ENCODE measurements at regions not wholly inside any gene's neighbourhood (a gene's known extent, or its start where the extent isn't known, plus 50 kb on each side); places are given as distances from the start of the nearest gene placed in this dataset.

DNA sequence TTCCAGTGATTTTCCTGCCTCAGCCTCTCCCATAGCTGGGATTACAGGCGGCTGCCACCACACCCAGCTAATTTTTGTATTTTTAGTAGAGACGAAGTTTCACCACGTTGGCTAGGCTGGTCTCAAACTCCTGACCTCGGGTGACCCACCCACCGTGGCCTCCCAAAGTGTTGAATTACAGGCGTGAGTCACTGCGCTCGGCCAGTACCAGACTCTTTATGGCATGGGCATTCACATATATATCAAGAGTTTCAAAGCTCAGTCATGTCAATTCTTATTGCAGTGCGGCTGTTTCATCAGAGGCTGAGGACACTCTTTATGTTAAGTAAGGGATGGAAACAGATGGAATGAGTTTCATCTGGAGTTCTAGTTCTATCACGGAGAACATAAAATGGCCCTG lies 315.2 kb upstream of the CDH6 start:
- Histone ChIP-seq H3K4me1 (ENCODE audit: insufficient read depth, low read length) (no peaks in the 10 kb centered on the region), H3K4me3 (ENCODE audit: low read length) (no peak overlapping the region), H3K27ac (ENCODE audit: low read depth in 1 of 2, low read length in 2 of 2) (no peak overlapping the region), H3K27me3 (ENCODE audit: control insufficient read depth in 1 of 2, insufficient read depth in 2 of 2, low read length in 2 of 2) (no peaks in the 10 kb centered on the region), H3K36me3 (ENCODE audit: insufficient read depth, low read length) (no peaks in the 10 kb centered on the region), H3K9me3 (ENCODE audit: control insufficient read depth in 1 of 2, insufficient read depth in 1 of 2, low read length in 2 of 2) (no peaks in the 10 kb centered on the region)
- intact Hi-C loops (cut with DNase I, micrococcal nuclease), result no loop called here
- no peaks in the 10 kb centered on the region for H3K27me3 Mint-ChIP-seq
- no peak overlapping the region for H3K4me3 Mint-ChIP-seq
- CTCF ChIA-PET, result no interaction called here
- H3K4me1 Mint-ChIP-seq (ENCODE audit: low read depth), result no peaks in the 10 kb centered on the region
- no peak for DNase-seq
- H3K36me3 Mint-ChIP-seq (ENCODE audit: low read depth), result no peaks in the 10 kb centered on the region
- H3K9me3 Mint-ChIP-seq, result peaks cover 6% of the 10 kb centered on the region
- no peak for ATAC-seq (ENCODE audit: poor library complexity)
- TF ChIP-seq, protein P1, sequence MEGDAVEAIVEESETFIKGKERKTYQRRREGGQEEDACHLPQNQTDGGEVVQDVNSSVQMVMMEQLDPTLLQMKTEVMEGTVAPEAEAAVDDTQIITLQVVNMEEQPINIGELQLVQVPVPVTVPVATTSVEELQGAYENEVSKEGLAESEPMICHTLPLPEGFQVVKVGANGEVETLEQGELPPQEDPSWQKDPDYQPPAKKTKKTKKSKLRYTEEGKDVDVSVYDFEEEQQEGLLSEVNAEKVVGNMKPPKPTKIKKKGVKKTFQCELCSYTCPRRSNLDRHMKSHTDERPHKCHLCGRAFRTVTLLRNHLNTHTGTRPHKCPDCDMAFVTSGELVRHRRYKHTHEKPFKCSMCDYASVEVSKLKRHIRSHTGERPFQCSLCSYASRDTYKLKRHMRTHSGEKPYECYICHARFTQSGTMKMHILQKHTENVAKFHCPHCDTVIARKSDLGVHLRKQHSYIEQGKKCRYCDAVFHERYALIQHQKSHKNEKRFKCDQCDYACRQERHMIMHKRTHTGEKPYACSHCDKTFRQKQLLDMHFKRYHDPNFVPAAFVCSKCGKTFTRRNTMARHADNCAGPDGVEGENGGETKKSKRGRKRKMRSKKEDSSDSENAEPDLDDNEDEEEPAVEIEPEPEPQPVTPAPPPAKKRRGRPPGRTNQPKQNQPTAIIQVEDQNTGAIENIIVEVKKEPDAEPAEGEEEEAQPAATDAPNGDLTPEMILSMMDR (IDR thresholded peaks at IDR 0.05), result no peak
- POLR2A ChIA-PET, result no interaction called here
- no peak overlapping the region for H3K27ac Mint-ChIP-seq

DNA sequence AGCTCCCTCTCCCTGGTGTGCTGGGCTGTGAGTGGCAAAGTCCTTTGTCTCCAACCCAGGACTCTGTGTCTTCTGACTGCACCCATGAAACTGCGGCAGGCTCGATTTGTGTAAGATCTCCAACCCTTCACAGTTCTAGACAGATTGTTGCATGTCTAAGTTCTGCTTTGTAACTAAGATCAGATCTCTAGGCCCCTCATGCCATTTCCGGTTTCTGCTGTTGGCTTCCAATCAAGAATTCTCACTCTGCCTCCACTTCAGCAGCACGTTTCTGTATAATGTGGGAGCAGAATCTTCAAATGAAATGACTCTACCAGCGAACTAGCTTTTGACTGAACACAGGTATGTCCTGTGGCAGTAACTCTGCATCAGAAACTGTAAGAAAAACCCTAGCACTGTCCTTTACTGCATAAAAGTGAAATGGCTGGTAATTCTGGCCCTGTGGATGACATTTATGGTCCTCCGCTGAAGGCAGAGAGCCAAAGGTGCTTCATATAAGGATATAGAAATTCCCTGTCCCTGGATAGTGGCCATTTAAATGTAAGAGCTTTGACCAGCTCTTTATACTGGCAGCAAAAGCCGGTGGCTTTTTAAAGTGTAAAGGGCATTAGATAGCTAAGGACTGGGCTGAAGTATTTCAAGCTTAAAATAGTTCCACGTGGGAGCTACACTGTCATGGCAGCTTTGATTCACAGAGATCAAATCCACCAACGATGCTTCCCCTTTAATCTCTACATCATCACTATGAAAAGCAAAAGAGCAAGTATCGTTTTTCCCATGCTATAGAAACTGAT lies 319.0 kb upstream of the CDH6 start:
- Mint-ChIP-seq H3K27ac (no peak overlapping the region), H3K4me3 (no peak overlapping the region), H3K4me1 (ENCODE audit: low read depth) (no peaks in the 10 kb centered on the region), H3K27me3 (no peaks in the 10 kb centered on the region), H3K9me3 (peaks cover 10% of the 10 kb centered on the region), H3K36me3 (ENCODE audit: low read depth) (no peaks in the 10 kb centered on the region)
- no peaks in the 10 kb centered on the region for H3K4me1 ChIP-seq (ENCODE audit: insufficient read depth, low read length)
- intact Hi-C loops (cut with DNase I, micrococcal nuclease), result no loop called here
- no peak overlapping the region for H3K4me3 ChIP-seq (ENCODE audit: low read length)
- TF ChIP-seq, protein P1 (IDR thresholded peaks at IDR 0.05), result no peak
- no peak for DNase-seq
- ChIA-PET CTCF (no interaction called here), POLR2A (no interaction called here)
- no peaks in the 10 kb centered on the region for H3K36me3 ChIP-seq (ENCODE audit: insufficient read depth, low read length)
- H3K27me3 ChIP-seq (ENCODE audit: control insufficient read depth in 1 of 2, insufficient read depth in 2 of 2, low read length in 2 of 2), result no peaks in the 10 kb centered on the region
- no peaks in the 10 kb centered on the region for H3K9me3 ChIP-seq (ENCODE audit: control insufficient read depth in 1 of 2, insufficient read depth in 1 of 2, low read length in 2 of 2)
- ATAC-seq (ENCODE audit: poor library complexity), result no peak
- H3K27ac ChIP-seq (ENCODE audit: low read depth in 1 of 2, low read length in 2 of 2), result no peak overlapping the region

DNA sequence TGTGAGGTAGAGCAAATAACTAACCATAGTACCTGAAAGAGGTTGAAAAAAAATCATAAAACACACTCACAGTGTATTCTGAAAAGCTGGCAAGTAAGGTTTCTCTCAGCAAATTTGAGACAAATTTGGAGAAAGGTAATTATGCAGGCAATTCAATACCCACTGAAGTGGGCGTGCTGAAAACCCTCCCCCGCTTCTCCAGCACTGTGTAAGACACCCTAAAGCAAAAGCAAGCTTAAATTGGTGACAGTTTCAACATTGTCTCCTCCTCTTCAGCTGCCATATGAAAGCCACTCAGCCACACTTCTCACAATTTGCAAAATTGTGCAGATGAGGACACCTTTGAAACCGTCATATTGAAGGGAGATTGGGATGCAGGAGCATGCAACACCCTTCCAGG lies 322.3 kb upstream of the CDH6 start:
- Histone ChIP-seq H3K36me3 (ENCODE audit: insufficient read depth, low read length) (no peaks in the 10 kb centered on the region), H3K4me1 (ENCODE audit: insufficient read depth, low read length) (no peaks in the 10 kb centered on the region), H3K27ac (ENCODE audit: low read depth in 1 of 2, low read length in 2 of 2) (no peak overlapping the region), H3K4me3 (ENCODE audit: low read length) (no peak overlapping the region), H3K9me3 (ENCODE audit: control insufficient read depth in 1 of 2, insufficient read depth in 1 of 2, low read length in 2 of 2) (no peaks in the 10 kb centered on the region), H3K27me3 (ENCODE audit: control insufficient read depth in 1 of 2, insufficient read depth in 2 of 2, low read length in 2 of 2) (no peaks in the 10 kb centered on the region)
- Mint-ChIP-seq H3K27me3 (no peaks in the 10 kb centered on the region), H3K4me1 (ENCODE audit: low read depth) (no peaks in the 10 kb centered on the region), H3K9me3 (peaks cover 4% of the 10 kb centered on the region), H3K36me3 (ENCODE audit: low read depth) (no peaks in the 10 kb centered on the region), H3K27ac (no peak overlapping the region), H3K4me3 (no peak overlapping the region)
- ATAC-seq (ENCODE audit: poor library complexity) (no peak), DNase-seq (no peak)
- POLR2A ChIA-PET, result no interaction called here
- CTCF ChIA-PET, result no interaction called here
- intact Hi-C loops (cut with DNase I, micrococcal nuclease), result no loop called here
- TF ChIP-seq, protein P1 (IDR thresholded peaks at IDR 0.05), result no peak

All from CD4-positive, alpha-beta T cell (primary cell).